B cell (primary cell): ENCODE measurements at regions not wholly inside any gene's neighbourhood (a gene's known extent, or its start where the extent isn't known, plus 50 kb on each side); places are given as distances from the start of the nearest gene placed in this dataset.

ENCODE experiments used
- ATAC-seq: fragments of 200-7000 bp; cut with Tn5 transposase; one replicate; pipeline ENCODE4 v1.10.0; 2021; ENCODE audit warnings: low read depth, mild to moderate bottlenecking, moderate number of reproducible peaks, moderate library complexity
- CTCF ChIA-PET: fragments of 350-600 bp; sonication (Branson Sonifier 250); formaldehyde crosslinking; loops from one replicate; lab custom pipeline; 2021; ENCODE audit warnings: antibody characterized with exemption, inconsistent platforms; lab: Charles Lee
- POLR2A ChIA-PET: fragments of 350-600 bp; sonication (Branson Sonifier 250); formaldehyde crosslinking; loops from one replicate; lab custom pipeline; 2021; ENCODE audit warnings: antibody characterized with exemption; lab: Charles Lee
- DNase-seq: peaks from one replicate; pipeline ENCODE4 v3.0.0; 2013
- H2AFZ ChIP-seq: 2 replicates; pipeline ENCODE4 v1.6.1; 2012; ENCODE audit warnings: mild to moderate bottlenecking, low read depth, low read length; ENCODE audit not compliant: insufficient read depth, poor library complexity, severe bottlenecking
- H3K27ac ChIP-seq, 2 donors: 1 replicate in 1 of 2; 2 replicates in 1 of 2; pipeline ENCODE4 v1.5.1; 2012 to 2013; ENCODE audit warnings: low read length in 2 of 2, mild to moderate bottlenecking in 2 of 2, moderate library complexity in 1 of 2
- H3K27me3 ChIP-seq, 4 experiments: fragments of 200-600 bp in 1 of 4; sonication (generic) in 1 of 4; replicated peaks in 1 of 4; 1 replicate in 2 of 4; 2 replicates in 2 of 4; pipeline versions ENCODE4 v1.6.1 to v1.7.0; 2013 to 2016; ENCODE audit warnings: low read length in 3 of 4, mild to moderate bottlenecking in 2 of 4, mixed read lengths in 1 of 4, moderate library complexity in 1 of 4; ENCODE audit not compliant: insufficient read depth in 4 of 4, control insufficient read depth in 3 of 4; ENCODE audit errors: control extremely low read depth in 1 of 4
- H3K36me3 ChIP-seq, 2 experiments: replicated peaks in 1 of 2; 1 replicate in 1 of 2; 2 replicates in 1 of 2; pipeline versions ENCODE4 v1.6.1 to v1.7.1; 2013; ENCODE audit warnings: low read length in 1 of 2; ENCODE audit not compliant: insufficient read depth in 2 of 2, control insufficient read depth in 1 of 2; ENCODE audit errors: control extremely low read depth in 1 of 2, extremely low read depth in 1 of 2
- H3K4me1 ChIP-seq, 2 donors: fragments of 200-600 bp in 1 of 2; sonication (generic) in 1 of 2; 1 replicate in 1 of 2; 2 replicates in 1 of 2; pipeline versions ENCODE4 v1.5.1 to v1.6.1; 2013 to 2017; ENCODE audit warnings: low read length in 2 of 2; ENCODE audit not compliant: control insufficient read depth in 2 of 2, insufficient read depth in 2 of 2
- H3K4me2 ChIP-seq: replicated peaks from 2 replicates; pipeline ENCODE3; 2012; ENCODE audit warnings: mild to moderate bottlenecking, low read depth, low read length; ENCODE audit not compliant: poor library complexity, severe bottlenecking
- H3K4me3 ChIP-seq, 5 experiments: fragments of 200-600 bp in 1 of 5; sonication (generic) in 1 of 5; 1 replicate in 3 of 5; 2 replicates in 2 of 5; pipeline versions ENCODE4 v1.5.1 to v1.7.0; 2011 to 2016; ENCODE audit warnings: low read length in 4 of 5, mild to moderate bottlenecking in 4 of 5, low read depth in 2 of 5, control low read depth in 1 of 5, moderate library complexity in 1 of 5; ENCODE audit not compliant: insufficient read depth in 1 of 5; ENCODE audit errors: control extremely low read depth in 1 of 5, extremely low read depth in 1 of 5
- H3K79me2 ChIP-seq: fragments of 200-600 bp; sonication (generic); one replicate; pipeline ENCODE4 v1.6.0; 2016; ENCODE audit warnings: low read length; ENCODE audit not compliant: control insufficient read depth, insufficient read depth
- H3K9ac ChIP-seq: fragments of 200-600 bp; sonication (generic); 2 replicates; pipeline ENCODE4 v1.6.1; 2017; ENCODE audit warnings: mild to moderate bottlenecking, low read length, moderate library complexity
- H3K9me3 ChIP-seq, 3 donors: one replicate each; pipeline versions ENCODE4 v1.6.1 to v1.7.1; 2013; ENCODE audit warnings: low read length in 2 of 3; ENCODE audit not compliant: control insufficient read depth in 2 of 3, insufficient read depth in 1 of 3; ENCODE audit errors: control extremely low read depth in 1 of 3
- H4K20me1 ChIP-seq: 2 replicates; pipeline ENCODE4 v1.6.0; 2012; ENCODE audit warnings: mild to moderate bottlenecking, low read length; ENCODE audit not compliant: insufficient read depth, control insufficient read depth, poor library complexity, severe bottlenecking
- H3K27ac Mint-ChIP-seq: one replicate; pipeline ENCODE4 v1.8.0; 2021; ENCODE audit warnings: mixed read lengths
- H3K27me3 Mint-ChIP-seq: one replicate; pipeline ENCODE4 v1.8.0; 2021; ENCODE audit warnings: mixed read lengths
- H3K4me1 Mint-ChIP-seq: one replicate; pipeline ENCODE4 v1.8.0; 2021; ENCODE audit warnings: mixed read lengths
- H3K4me3 Mint-ChIP-seq: one replicate; pipeline ENCODE4 v1.8.0; 2021; ENCODE audit warnings: mixed read lengths
- H3K9me3 Mint-ChIP-seq: one replicate; pipeline ENCODE4 v1.8.0; 2022; ENCODE audit warnings: mixed read lengths; ENCODE audit not compliant: insufficient read depth
- EZH2 ChIP-seq: IDR thresholded peaks from 2 replicates; pipeline ENCODE4 v1.6.1; 2012; ENCODE audit warnings: borderline replicate concordance, low read depth, mild to moderate bottlenecking, moderate library complexity, low read length; ENCODE audit not compliant: insufficient read depth, poor library complexity, severe bottlenecking
- WGBS: methylation state at CpG from one replicate; pipeline ENCODE4 v1.1.5; 2013; ENCODE audit warnings: missing lambda C conversion rate; ENCODE audit not compliant: insufficient coverage; 5-methylcytosine and 5-hydroxymethylcytosine counted together
- intact Hi-C: fragments of 100-400 bp; cut with micrococcal nuclease; formaldehyde crosslinking; loops from one replicate; pipeline ENCODE4 v1.10.0; 2022
- TF ChIP-seq, protein P1 (sequence below): fragments of 200-600 bp; IDR thresholded peaks from one replicate; pipeline ENCODE4 v1.8.0; 2022; ENCODE audit warnings: antibody characterized with exemption, mild to moderate bottlenecking

GRCh38 chr2:22890132-22890531 lies 494.8 kb upstream of the KLHL29 start:
- H3K27me3 Mint-ChIP-seq, result no peaks in the 10 kb centered on the region
- no peaks in the 10 kb centered on the region for H3K9me3 ChIP-seq
- H3K9ac ChIP-seq, result no peak overlapping the region
- no peak overlapping the region for H3K4me3 ChIP-seq
- peaks cover 2% of the 10 kb centered on the region for H3K9me3 Mint-ChIP-seq
- no peaks in the 10 kb centered on the region for H3K79me2 ChIP-seq
- H3K27ac Mint-ChIP-seq, result no peak overlapping the region
- CTCF ChIA-PET, result no interaction called here
- no peak overlapping the region for H3K4me3 Mint-ChIP-seq
- intact Hi-C loops, result no loop called here
- TF ChIP-seq, protein P1, sequence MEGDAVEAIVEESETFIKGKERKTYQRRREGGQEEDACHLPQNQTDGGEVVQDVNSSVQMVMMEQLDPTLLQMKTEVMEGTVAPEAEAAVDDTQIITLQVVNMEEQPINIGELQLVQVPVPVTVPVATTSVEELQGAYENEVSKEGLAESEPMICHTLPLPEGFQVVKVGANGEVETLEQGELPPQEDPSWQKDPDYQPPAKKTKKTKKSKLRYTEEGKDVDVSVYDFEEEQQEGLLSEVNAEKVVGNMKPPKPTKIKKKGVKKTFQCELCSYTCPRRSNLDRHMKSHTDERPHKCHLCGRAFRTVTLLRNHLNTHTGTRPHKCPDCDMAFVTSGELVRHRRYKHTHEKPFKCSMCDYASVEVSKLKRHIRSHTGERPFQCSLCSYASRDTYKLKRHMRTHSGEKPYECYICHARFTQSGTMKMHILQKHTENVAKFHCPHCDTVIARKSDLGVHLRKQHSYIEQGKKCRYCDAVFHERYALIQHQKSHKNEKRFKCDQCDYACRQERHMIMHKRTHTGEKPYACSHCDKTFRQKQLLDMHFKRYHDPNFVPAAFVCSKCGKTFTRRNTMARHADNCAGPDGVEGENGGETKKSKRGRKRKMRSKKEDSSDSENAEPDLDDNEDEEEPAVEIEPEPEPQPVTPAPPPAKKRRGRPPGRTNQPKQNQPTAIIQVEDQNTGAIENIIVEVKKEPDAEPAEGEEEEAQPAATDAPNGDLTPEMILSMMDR, result no peak
- no peak for TF ChIP-seq EZH2
- POLR2A ChIA-PET, result no interaction called here
- DNase-seq, result no peak
- H3K27ac ChIP-seq, result no peak overlapping the region
- ATAC-seq, result no peak
- H3K27me3 ChIP-seq, result no peaks in the 10 kb centered on the region
- no peak overlapping the region for H2AFZ ChIP-seq
- no peaks in the 10 kb centered on the region for H3K4me1 Mint-ChIP-seq
- H3K36me3 ChIP-seq, result no peaks in the 10 kb centered on the region
- H3K4me1 ChIP-seq, result no peaks in the 10 kb centered on the region
- H3K4me2 ChIP-seq, result no peak overlapping the region
- H4K20me1 ChIP-seq, result no peaks in the 10 kb centered on the region
- 87% methylated on average over 3 of the region's 5 CpGs for WGBS

- Mint-ChIP-seq H3K27ac (no peak overlapping the region), H3K27me3 (no peaks in the 10 kb centered on the region), H3K4me3 (no peak overlapping the region), H3K4me1 (no peaks in the 10 kb centered on the region), H3K9me3 (peaks cover 2% of the 10 kb centered on the region)
- no peak overlapping the region for H3K4me3 ChIP-seq
- WGBS, result 89% methylated on average over 11 of the region's 13 CpGs
- no peaks in the 10 kb centered on the region for H3K27me3 ChIP-seq
- H2AFZ ChIP-seq, result no peak overlapping the region
- no peaks in the 10 kb centered on the region for H3K9me3 ChIP-seq
- no peak for DNase-seq
- no peaks in the 10 kb centered on the region for H3K79me2 ChIP-seq
- no peak for TF ChIP-seq EZH2
- TF ChIP-seq, protein P1, result no peak
- H4K20me1 ChIP-seq, result no peaks in the 10 kb centered on the region
- no peak for ATAC-seq
- intact Hi-C loops, result no loop called here
- H3K4me1 ChIP-seq, result no peaks in the 10 kb centered on the region
- H3K36me3 ChIP-seq, result no peaks in the 10 kb centered on the region
- ChIA-PET CTCF (interaction anchor here (1.0 kb wide), 1 partner anchor 10 kb away, joined by 3 read pairs; no protein-coding TSS in a partner anchor), POLR2A (no interaction called here)
- H3K4me2 ChIP-seq, result no peak overlapping the region
- H3K27ac ChIP-seq, result no peak overlapping the region
- no peak overlapping the region for H3K9ac ChIP-seq
Measured at GRCh38 chr2:22893761-22894517, 491.0 kb upstream of the KLHL29 start.
